H9 (cell line): ENCODE measurements at regions not wholly inside any gene's neighbourhood (a gene's known extent, or its start where the extent isn't known, plus 50 kb on each side); places are given as distances from the start of the nearest gene placed in this dataset.
A peak's percentile ranks its signal among the peaks of the same experiment; 100 is the strongest.

Source experiments
- DNase-seq: peaks from one replicate; pipeline ENCODE4 v3.0.0-alpha.2; 2017
- H2AFZ ChIP-seq: one replicate; pipeline ENCODE4 v1.6.1; 2013; ENCODE audit warnings: mild to moderate bottlenecking, low read length, control low read depth, moderate library complexity
- H2AK5ac ChIP-seq: 2 replicates; pipeline ENCODE4 v1.6.1; 2013; ENCODE audit warnings: low read length, control low read depth, mixed read lengths; ENCODE audit not compliant: insufficient read length
- H2BK120ac ChIP-seq: one replicate; pipeline ENCODE4 v1.6.1; 2013; ENCODE audit warnings: low read depth, mild to moderate bottlenecking, low read length, control low read depth, inconsistent platforms; ENCODE audit not compliant: poor library complexity, severe bottlenecking
- H2BK12ac ChIP-seq: 2 replicates; pipeline ENCODE4 v1.6.1; 2013; ENCODE audit warnings: low read length, control low read depth, mixed read lengths, low read depth; ENCODE audit not compliant: insufficient read length
- H2BK15ac ChIP-seq: 2 replicates; pipeline ENCODE4 v1.6.1; 2013; ENCODE audit warnings: low read depth, low read length, control low read depth
- H2BK20ac ChIP-seq: one replicate; pipeline ENCODE4 v1.6.1; 2013; ENCODE audit warnings: low read depth, mild to moderate bottlenecking, low read length, control low read depth, inconsistent platforms; ENCODE audit not compliant: poor library complexity, severe bottlenecking
- H2BK5ac ChIP-seq: 2 replicates; pipeline ENCODE4 v1.6.1; 2013; ENCODE audit warnings: low read length, control low read depth, mixed read lengths; ENCODE audit not compliant: insufficient read length
- H3K14ac ChIP-seq: 2 replicates; pipeline ENCODE4 v1.6.1; 2013; ENCODE audit warnings: low read length, control low read depth; ENCODE audit not compliant: insufficient read depth
- H3K18ac ChIP-seq: 2 replicates; pipeline ENCODE4 v1.6.1; 2013; ENCODE audit warnings: low read depth, mild to moderate bottlenecking, mixed read lengths, low read length, control low read depth; ENCODE audit not compliant: insufficient read length
- H3K23ac ChIP-seq: 2 replicates; pipeline ENCODE4 v1.6.1; 2013; ENCODE audit warnings: low read length, control low read depth, mixed read lengths, low read depth; ENCODE audit not compliant: insufficient read length
- H3K23me2 ChIP-seq: 2 replicates; pipeline ENCODE4 v1.6.1; 2013; ENCODE audit warnings: low read depth, mild to moderate bottlenecking, mixed read lengths, low read length, control low read depth; ENCODE audit not compliant: insufficient read length, poor library complexity, severe bottlenecking
- H3K27ac ChIP-seq: 2 replicates; pipeline ENCODE4 v1.5.1; 2013; ENCODE audit warnings: low read length, control low read depth, mixed read lengths, low read depth; ENCODE audit not compliant: insufficient read length
- H3K27me3 ChIP-seq: 2 replicates; pipeline ENCODE4 v1.6.1; 2013; ENCODE audit warnings: low read length, control low read depth, inconsistent platforms; ENCODE audit not compliant: insufficient read depth
- H3K4ac ChIP-seq: 2 replicates; pipeline ENCODE4 v1.6.1; 2013; ENCODE audit warnings: low read depth, mild to moderate bottlenecking, control low read depth, inconsistent platforms, low read length, moderate library complexity
- H3K4me1 ChIP-seq: 2 replicates; pipeline ENCODE4 v1.6.1; 2013; ENCODE audit warnings: low read length, control low read depth, inconsistent platforms; ENCODE audit not compliant: insufficient read depth
- H3K4me2 ChIP-seq: 2 replicates; pipeline ENCODE4 v1.6.1; 2013; ENCODE audit warnings: low read length, control low read depth, mixed read lengths; ENCODE audit not compliant: insufficient read length, insufficient read depth
- H3K56ac ChIP-seq: 2 replicates; pipeline ENCODE4 v1.6.1; 2013; ENCODE audit warnings: low read depth, mild to moderate bottlenecking, mixed read lengths, low read length, control low read depth; ENCODE audit not compliant: insufficient read length
- H3K79me1 ChIP-seq: 2 replicates; pipeline ENCODE4 v1.6.1; 2013; ENCODE audit warnings: low read depth, mild to moderate bottlenecking, moderate library complexity, low read length, control low read depth, inconsistent platforms; ENCODE audit not compliant: insufficient read depth, poor library complexity, severe bottlenecking
- H3K79me2 ChIP-seq: 2 replicates; pipeline ENCODE4 v1.6.1; 2013; ENCODE audit warnings: low read length, control low read depth, inconsistent platforms; ENCODE audit not compliant: insufficient read depth
- H3K9ac ChIP-seq: 2 replicates; pipeline ENCODE4 v1.6.1; 2013; ENCODE audit warnings: low read length, control low read depth, mixed read lengths; ENCODE audit not compliant: insufficient read length; ENCODE audit errors: extremely low read depth
- H3K9me3 ChIP-seq: one replicate; pipeline ENCODE4 v1.6.1; 2013; ENCODE audit warnings: low read depth, low read length, inconsistent platforms; ENCODE audit not compliant: control insufficient read depth
- H3T11ph ChIP-seq: one replicate; pipeline ENCODE4 v1.6.1; 2013; ENCODE audit warnings: mild to moderate bottlenecking, low read length, control low read depth, inconsistent platforms
- H4K20me1 ChIP-seq: one replicate; pipeline ENCODE4 v1.6.1; 2013; ENCODE audit not compliant: control insufficient read depth, insufficient read length, insufficient read depth
- H4K5ac ChIP-seq: 2 replicates; pipeline ENCODE4 v1.6.1; 2013; ENCODE audit warnings: low read depth, mild to moderate bottlenecking, mixed read lengths, low read length, control low read depth; ENCODE audit not compliant: insufficient read length
- H4K8ac ChIP-seq: replicated peaks from 2 replicates; pipeline ENCODE4 v1.6.1; 2013; ENCODE audit warnings: low read length, control low read depth, mixed read lengths, low read depth; ENCODE audit not compliant: insufficient read length
- H4K91ac ChIP-seq: 2 replicates; pipeline ENCODE4 v1.6.1; 2013; ENCODE audit warnings: low read depth, mild to moderate bottlenecking, moderate library complexity, mixed read lengths, low read length, control low read depth; ENCODE audit not compliant: insufficient read length
- H3K27ac Mint-ChIP-seq, 3 experiments: 2 replicates in 2 of 3; 3 replicates in 1 of 3; pipeline ENCODE4 v1.8.0; 2020 to 2021; ENCODE audit warnings: mixed read lengths in 3 of 3, mild to moderate bottlenecking in 1 of 3, moderate library complexity in 1 of 3
- H3K27me3 Mint-ChIP-seq: 2 replicates; pipeline ENCODE4 v1.8.0; 2021; ENCODE audit warnings: low read depth, mild to moderate bottlenecking, moderate library complexity, mixed read lengths
- H3K36me3 Mint-ChIP-seq, 3 experiments: 2 replicates in 2 of 3; 3 replicates in 1 of 3; pipeline ENCODE4 v1.8.0; 2020 to 2021; ENCODE audit warnings: low read depth in 3 of 3, mixed read lengths in 3 of 3; ENCODE audit not compliant: insufficient read depth in 1 of 3
- H3K4me1 Mint-ChIP-seq, 2 experiments: 2 replicates each; pipeline ENCODE4 v1.8.0; 2020; ENCODE audit warnings: mixed read lengths in 2 of 2
- H3K4me3 Mint-ChIP-seq, 2 experiments: 2 replicates in 1 of 2; 3 replicates in 1 of 2; pipeline ENCODE4 v1.8.0; 2020 to 2021; ENCODE audit warnings: mild to moderate bottlenecking in 2 of 2, mixed read lengths in 2 of 2, moderate library complexity in 1 of 2
- H3K9me3 Mint-ChIP-seq, 2 experiments: 2 replicates in 1 of 2; 3 replicates in 1 of 2; pipeline ENCODE4 v1.8.0; 2020; ENCODE audit warnings: mild to moderate bottlenecking in 2 of 2, mixed read lengths in 2 of 2, moderate library complexity in 1 of 2
- WGBS: extraction: QIAGEN DNeasy Blood & Tissue Kit; methylation state at CpG from one replicate; pipeline ENCODE4 v1.1.7; 2013; ENCODE audit warnings: missing lambda C conversion rate, low lambda C conversion rate, mixed read lengths; ENCODE audit not compliant: insufficient read length; ENCODE audit errors: extremely low coverage; 5-methylcytosine and 5-hydroxymethylcytosine counted together
- TF ChIP-seq, protein P1 (sequence below): fragments of 200-600 bp; sonication (generic); conservative IDR thresholded peaks from 3 replicates; pipeline ENCODE4 v1.8.0; 2021; ENCODE audit warnings: antibody characterized with exemption, mild to moderate bottlenecking

DNA sequence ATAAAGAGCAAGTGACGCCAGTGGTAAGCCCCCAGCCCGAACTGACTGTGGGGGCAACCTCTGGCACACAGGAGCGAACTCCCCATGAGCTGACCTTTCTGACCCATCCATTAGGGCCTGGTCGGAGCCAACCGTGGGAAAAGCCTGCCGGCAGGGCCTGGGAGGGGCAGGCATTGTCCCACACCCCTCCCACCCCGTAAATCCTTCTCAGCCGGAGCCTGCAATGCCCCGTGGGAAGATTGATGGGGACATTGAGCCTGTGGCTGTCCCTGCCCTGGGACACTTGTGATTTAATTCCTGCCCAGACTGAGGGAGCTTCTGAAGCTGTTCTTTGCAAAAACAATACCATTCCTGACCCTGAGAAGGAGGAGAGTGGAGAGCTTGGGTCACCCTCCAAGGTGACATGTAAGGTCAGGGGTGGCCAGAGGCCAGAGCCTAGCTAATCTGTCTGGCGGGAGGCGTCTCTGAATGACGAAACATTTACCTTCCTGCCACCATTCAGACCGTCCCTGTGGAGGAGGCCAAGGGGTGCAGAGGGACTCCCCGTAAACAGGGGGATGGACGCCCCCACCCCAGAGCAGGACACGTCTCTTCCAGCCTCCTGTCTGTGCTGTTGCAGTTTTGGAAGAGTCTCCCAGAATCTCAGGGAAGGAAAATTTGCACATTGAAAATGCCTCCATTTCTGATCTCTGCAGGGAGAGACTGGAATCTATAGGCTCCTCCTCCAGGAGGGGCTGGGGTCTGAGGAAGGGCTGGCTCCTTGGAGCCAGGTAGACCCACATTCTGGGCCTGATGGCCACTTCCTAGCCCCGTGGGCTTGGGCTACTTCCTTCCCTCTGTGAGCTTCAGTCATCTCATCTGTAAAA lies 51.2 kb upstream of the HS6ST1 start:
- Histone ChIP-seq H2BK20ac (no peak overlapping the region), H2BK5ac (no peak overlapping the region), H3K23ac (no peak overlapping the region), H4K5ac (no peak overlapping the region), H3K27me3 (no peaks in the 10 kb centered on the region), H2AK5ac (no peak overlapping the region), H4K8ac (no peak overlapping the region), H2BK120ac (no peak overlapping the region), H2BK15ac (no peak overlapping the region), H3K4ac (no peak overlapping the region), H3K79me1 (no peaks in the 10 kb centered on the region), H3K23me2 (no peaks in the 10 kb centered on the region), H3K18ac (no peak overlapping the region), H3K4me2 (no peak overlapping the region), H3K14ac (no peak overlapping the region), H2AFZ (no peak overlapping the region), H4K20me1 (no peaks in the 10 kb centered on the region), H3K56ac (no peak overlapping the region), H3K79me2 (no peaks in the 10 kb centered on the region), H3K4me1 (no peaks in the 10 kb centered on the region), H4K91ac (no peak overlapping the region), H2BK12ac (no peak overlapping the region), H3T11ph (no peak overlapping the region), H3K9ac (no peak overlapping the region), H3K27ac (no peak overlapping the region), H3K9me3 (no peaks in the 10 kb centered on the region)
- Mint-ChIP-seq H3K9me3 (no peaks in the 10 kb centered on the region), H3K36me3 (peaks cover 0 to 2% (median 0%) of the 10 kb centered on the region in 3 experiments; a peak in 3 of 7 replicates), H3K27ac (peak overlapping the region; percentile 57 to 77 (median 61); a peak in 6 of 7 replicates), H3K4me1 (peaks cover 23 to 27% of the 10 kb centered on the region in 2 experiments), H3K4me3 (peak overlapping the region in 1 of 2 experiments; percentile 42; a peak in 2 of 5 replicates), H3K27me3 (peaks cover 1% of the 10 kb centered on the region)
- no peak for DNase-seq
- TF ChIP-seq, protein P1, sequence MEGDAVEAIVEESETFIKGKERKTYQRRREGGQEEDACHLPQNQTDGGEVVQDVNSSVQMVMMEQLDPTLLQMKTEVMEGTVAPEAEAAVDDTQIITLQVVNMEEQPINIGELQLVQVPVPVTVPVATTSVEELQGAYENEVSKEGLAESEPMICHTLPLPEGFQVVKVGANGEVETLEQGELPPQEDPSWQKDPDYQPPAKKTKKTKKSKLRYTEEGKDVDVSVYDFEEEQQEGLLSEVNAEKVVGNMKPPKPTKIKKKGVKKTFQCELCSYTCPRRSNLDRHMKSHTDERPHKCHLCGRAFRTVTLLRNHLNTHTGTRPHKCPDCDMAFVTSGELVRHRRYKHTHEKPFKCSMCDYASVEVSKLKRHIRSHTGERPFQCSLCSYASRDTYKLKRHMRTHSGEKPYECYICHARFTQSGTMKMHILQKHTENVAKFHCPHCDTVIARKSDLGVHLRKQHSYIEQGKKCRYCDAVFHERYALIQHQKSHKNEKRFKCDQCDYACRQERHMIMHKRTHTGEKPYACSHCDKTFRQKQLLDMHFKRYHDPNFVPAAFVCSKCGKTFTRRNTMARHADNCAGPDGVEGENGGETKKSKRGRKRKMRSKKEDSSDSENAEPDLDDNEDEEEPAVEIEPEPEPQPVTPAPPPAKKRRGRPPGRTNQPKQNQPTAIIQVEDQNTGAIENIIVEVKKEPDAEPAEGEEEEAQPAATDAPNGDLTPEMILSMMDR = no peak
- WGBS = no CpG with 5 or more reads among the region's 17 CpGs
